OCI-LY7 (cell line): ENCODE measurements at regions not wholly inside any gene's neighbourhood (a gene's known extent, or its start where the extent isn't known, plus 50 kb on each side); places are given as distances from the start of the nearest gene placed in this dataset.

Experiments used
- BruUV-seq: library from RNA; stranded (reverse); fragments of 400-500 nt; replicated peaks from 2 replicates; lab custom pipeline; 2021; lab: Mats Ljungman, UMichigan
- CTCF ChIA-PET: fragments of 300-600 bp; sonication (Branson Sonifier 250); formaldehyde crosslinking; loops from one replicate; lab custom pipeline; 2022; ENCODE audit warnings: antibody characterized with exemption; ENCODE audit not compliant: unreplicated experiment; lab: Charles Lee
- POLR2A ChIA-PET: fragments of 300-600 bp; sonication (Branson Sonifier 250); formaldehyde crosslinking; loops from one replicate; lab custom pipeline; 2022; ENCODE audit warnings: antibody characterized with exemption; lab: Charles Lee
- DNase-seq: peaks from one replicate; pipeline ENCODE4 v3.0.0-alpha.2; 2015; ENCODE audit warnings: low spot score
- H2AFZ ChIP-seq: fragments of 200-600 bp; sonication (generic), shearing (Covaris generic); 2 replicates; pipeline ENCODE4 v1.6.1; 2014; ENCODE audit warnings: mild to moderate bottlenecking, antibody characterized with exemption, low read length, moderate library complexity
- H3K27ac ChIP-seq: fragments of 200-600 bp; sonication (generic); 2 replicates; pipeline ENCODE4 v1.5.1; 2014; ENCODE audit warnings: mixed run types, low read depth, mild to moderate bottlenecking, moderate library complexity, low read length, inconsistent platforms; ENCODE audit not compliant: poor library complexity, severe bottlenecking
- H3K36me3 ChIP-seq: fragments of 200-600 bp; sonication (generic); 2 replicates; pipeline ENCODE4 v1.6.1; 2014; ENCODE audit warnings: mild to moderate bottlenecking, antibody characterized with exemption, low read length, moderate library complexity, mixed read lengths; ENCODE audit not compliant: insufficient read depth
- H3K4me1 ChIP-seq: fragments of 200-600 bp; sonication (generic); 2 replicates; pipeline ENCODE4 v1.5.1; 2014; ENCODE audit warnings: mild to moderate bottlenecking, low read length; ENCODE audit not compliant: insufficient read depth, poor library complexity, severe bottlenecking
- H3K4me2 ChIP-seq: fragments of 200-600 bp; sonication (generic); 2 replicates; pipeline ENCODE4 v1.6.1; 2014; ENCODE audit warnings: mild to moderate bottlenecking, low read length
- H3K4me3 ChIP-seq: fragments of 200-600 bp; sonication (generic); 2 replicates; pipeline ENCODE4 v1.5.1; 2014; ENCODE audit warnings: mild to moderate bottlenecking, low read depth, low read length; ENCODE audit not compliant: poor library complexity, severe bottlenecking
- H3K79me2 ChIP-seq: fragments of 200-600 bp; sonication (generic); 2 replicates; pipeline ENCODE4 v1.6.1; 2016; ENCODE audit warnings: low read depth, mild to moderate bottlenecking, low read length, moderate library complexity, mixed read lengths; ENCODE audit not compliant: insufficient read depth
- H3K9me2 ChIP-seq: fragments of 200-600 bp; sonication (generic); 2 replicates; pipeline ENCODE4 v1.6.1; 2016; ENCODE audit warnings: mild to moderate bottlenecking, low read length, mixed read lengths; ENCODE audit not compliant: insufficient read depth
- H3K9me3 ChIP-seq: fragments of 200-600 bp; sonication (generic); 2 replicates; pipeline ENCODE4 v1.6.1; 2014; ENCODE audit warnings: mild to moderate bottlenecking, mixed run types, low read length, mixed read lengths
- H4K20me1 ChIP-seq: fragments of 200-600 bp; sonication (generic); 2 replicates; pipeline ENCODE4 v1.6.1; 2014; ENCODE audit warnings: mild to moderate bottlenecking, antibody characterized with exemption, low read length, moderate library complexity, mixed read lengths; ENCODE audit not compliant: insufficient read depth
- EZH2phosphoT487 ChIP-seq: fragments of 200-600 bp; sonication (generic); IDR thresholded peaks from 2 replicates; pipeline ENCODE4 v1.6.1; 2018; ENCODE audit warnings: low read depth, borderline replicate concordance, mild to moderate bottlenecking, mixed run types, antibody characterized with exemption, low read length, moderate library complexity, mixed read lengths
- intact Hi-C: fragments of 100-400 bp; cut with micrococcal nuclease; formaldehyde crosslinking; loops from one replicate; pipeline ENCODE4 v1.10.0; 2022; ENCODE audit not compliant: unreplicated experiment
- TF ChIP-seq, protein P1 (sequence below): fragments of 200-600 bp; sonication (generic); conservative IDR thresholded peaks from 2 replicates; pipeline ENCODE4 v1.5.1; 2014; ENCODE audit warnings: mild to moderate bottlenecking, antibody characterized with exemption, low read length, moderate library complexity, mixed read lengths

DNA sequence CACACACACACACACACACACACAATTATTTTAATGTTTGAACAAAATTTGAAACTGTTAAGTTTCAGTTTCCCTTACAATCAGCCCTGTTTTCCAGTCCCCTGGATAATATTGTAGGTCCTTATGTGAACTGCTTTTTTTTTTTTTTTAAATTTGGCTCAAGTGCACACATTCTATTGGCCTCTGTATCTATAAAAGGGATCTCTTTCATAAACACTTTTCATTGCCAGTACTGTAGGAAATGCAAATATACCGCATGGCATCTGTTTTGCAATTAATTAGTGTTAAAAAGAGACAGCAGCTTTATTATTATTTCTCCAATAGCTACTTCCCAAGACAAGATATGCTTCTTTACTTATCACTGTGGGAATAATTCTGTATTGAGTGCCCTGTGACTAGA lies 738.7 kb downstream of the EPHA4 start:
- Histone ChIP-seq H3K9me3 (no peaks in the 10 kb centered on the region), H3K79me2 (no peaks in the 10 kb centered on the region), H4K20me1 (no peaks in the 10 kb centered on the region), H3K9me2 (no peaks in the 10 kb centered on the region), H3K27ac (no peak overlapping the region), H3K36me3 (no peaks in the 10 kb centered on the region), H3K4me3 (no peak overlapping the region), H3K4me1 (no peaks in the 10 kb centered on the region), H3K4me2 (no peak overlapping the region), H2AFZ (no peak overlapping the region)
- intact Hi-C loops = no loop called here
- no TSS peak for BruUV-seq
- POLR2A ChIA-PET = interaction anchor here (0.8 to 1.0 kb wide), 2 partner anchors 29 to 55 kb away, joined by 4 read pairs; no protein-coding TSS in a partner anchor
- TF ChIP-seq, protein P1, sequence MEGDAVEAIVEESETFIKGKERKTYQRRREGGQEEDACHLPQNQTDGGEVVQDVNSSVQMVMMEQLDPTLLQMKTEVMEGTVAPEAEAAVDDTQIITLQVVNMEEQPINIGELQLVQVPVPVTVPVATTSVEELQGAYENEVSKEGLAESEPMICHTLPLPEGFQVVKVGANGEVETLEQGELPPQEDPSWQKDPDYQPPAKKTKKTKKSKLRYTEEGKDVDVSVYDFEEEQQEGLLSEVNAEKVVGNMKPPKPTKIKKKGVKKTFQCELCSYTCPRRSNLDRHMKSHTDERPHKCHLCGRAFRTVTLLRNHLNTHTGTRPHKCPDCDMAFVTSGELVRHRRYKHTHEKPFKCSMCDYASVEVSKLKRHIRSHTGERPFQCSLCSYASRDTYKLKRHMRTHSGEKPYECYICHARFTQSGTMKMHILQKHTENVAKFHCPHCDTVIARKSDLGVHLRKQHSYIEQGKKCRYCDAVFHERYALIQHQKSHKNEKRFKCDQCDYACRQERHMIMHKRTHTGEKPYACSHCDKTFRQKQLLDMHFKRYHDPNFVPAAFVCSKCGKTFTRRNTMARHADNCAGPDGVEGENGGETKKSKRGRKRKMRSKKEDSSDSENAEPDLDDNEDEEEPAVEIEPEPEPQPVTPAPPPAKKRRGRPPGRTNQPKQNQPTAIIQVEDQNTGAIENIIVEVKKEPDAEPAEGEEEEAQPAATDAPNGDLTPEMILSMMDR = no peak
- TF ChIP-seq EZH2phosphoT487 = no peak
- no peak for DNase-seq
- CTCF ChIA-PET = no interaction called here

DNA sequence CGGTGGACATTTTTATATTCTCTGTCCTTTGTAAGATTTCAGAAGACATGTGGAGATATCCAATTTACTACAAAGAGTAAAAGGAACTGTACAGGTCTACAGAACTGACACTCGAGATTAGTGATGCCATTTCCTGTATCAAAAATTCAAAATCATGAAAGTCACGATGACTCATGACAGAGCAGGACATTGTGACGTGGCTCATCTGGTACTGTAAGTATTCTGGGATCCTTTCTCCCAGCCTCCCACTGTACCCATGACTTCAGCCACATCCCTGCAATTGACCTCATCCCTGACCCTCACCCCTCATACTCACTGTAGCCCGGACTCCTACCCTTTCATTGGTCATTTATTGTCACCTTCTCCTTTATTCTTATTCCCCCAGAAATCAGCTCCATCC lies 736.5 kb downstream of the EPHA4 start:
- H4K20me1 ChIP-seq = no peaks in the 10 kb centered on the region
- no peaks in the 10 kb centered on the region for H3K36me3 ChIP-seq
- BruUV-seq = no TSS peak
- no peak overlapping the region for H3K4me3 ChIP-seq
- DNase-seq = no peak
- no peak overlapping the region for H3K27ac ChIP-seq
- intact Hi-C loops = no loop called here
- H3K9me2 ChIP-seq = no peaks in the 10 kb centered on the region
- ChIA-PET CTCF (no interaction called here), POLR2A (no interaction called here)
- no peaks in the 10 kb centered on the region for H3K4me1 ChIP-seq
- H2AFZ ChIP-seq = no peak overlapping the region
- no peak for TF ChIP-seq EZH2phosphoT487
- TF ChIP-seq, protein P1 = no peak
- H3K9me3 ChIP-seq = no peaks in the 10 kb centered on the region
- no peaks in the 10 kb centered on the region for H3K79me2 ChIP-seq
- no peak overlapping the region for H3K4me2 ChIP-seq

DNA sequence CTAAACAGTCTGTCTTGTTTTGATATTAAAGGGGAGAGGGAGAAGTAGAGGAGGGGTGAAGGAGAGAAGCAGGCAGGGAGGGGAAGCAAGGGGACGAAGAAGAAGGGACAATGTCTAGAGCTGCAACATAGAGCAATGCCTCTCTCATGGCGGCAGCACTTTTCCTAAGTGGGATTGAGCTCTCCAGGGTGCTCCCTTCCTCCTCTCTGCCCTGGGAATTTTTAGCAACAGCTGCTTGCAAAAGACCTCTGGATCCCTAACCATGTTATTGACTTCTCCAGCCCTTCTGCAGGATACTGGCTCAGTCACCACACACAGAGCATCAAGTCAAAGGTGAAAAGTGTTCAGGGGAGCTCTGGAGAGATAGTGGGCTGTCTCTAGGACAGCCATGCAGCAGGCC lies 734.9 kb downstream of the EPHA4 start:
- TF ChIP-seq EZH2phosphoT487 = no peak
- TF ChIP-seq, protein P1 = no peak
- intact Hi-C loops = no loop called here
- H3K79me2 ChIP-seq = no peaks in the 10 kb centered on the region
- no peak for DNase-seq
- BruUV-seq = no TSS peak
- no peaks in the 10 kb centered on the region for H4K20me1 ChIP-seq
- no peaks in the 10 kb centered on the region for H3K4me1 ChIP-seq
- H3K9me2 ChIP-seq = no peaks in the 10 kb centered on the region
- POLR2A ChIA-PET = no interaction called here
- H3K27ac ChIP-seq = no peak overlapping the region
- no peaks in the 10 kb centered on the region for H3K9me3 ChIP-seq
- no peak overlapping the region for H2AFZ ChIP-seq
- CTCF ChIA-PET = no interaction called here
- no peak overlapping the region for H3K4me3 ChIP-seq
- H3K4me2 ChIP-seq = no peak overlapping the region
- H3K36me3 ChIP-seq = no peaks in the 10 kb centered on the region
